CD4-positive, alpha-beta T cell (primary cell): ENCODE measurements at regions not wholly inside any gene's neighbourhood (a gene's known extent, or its start where the extent isn't known, plus 50 kb on each side); places are given as distances from the start of the nearest gene placed in this dataset.

Experiments used
- ATAC-seq: fragments of 200-7000 bp; cut with Tn5 transposase; one replicate; pipeline ENCODE4 v1.10.0; 2022; ENCODE audit warnings: mild to moderate bottlenecking; ENCODE audit not compliant: poor library complexity
- CTCF ChIA-PET: fragments of 350-600 bp; sonication (Branson Sonifier 250); formaldehyde crosslinking; loops from one replicate; lab custom pipeline; 2021; ENCODE audit warnings: antibody characterized with exemption, inconsistent platforms; lab: Charles Lee
- POLR2A ChIA-PET: fragments of 350-600 bp; sonication (Branson Sonifier 250); formaldehyde crosslinking; loops from one replicate; lab custom pipeline; 2021; ENCODE audit warnings: antibody characterized with exemption, inconsistent platforms; lab: Charles Lee
- DNase-seq, 14 experiments: peaks; one replicate each; pipeline ENCODE4 v3.0.0-alpha.2; 2013 to 2020; ENCODE audit warnings: mixed read lengths in 2 of 14
- H3K27ac ChIP-seq, 2 donors: one replicate each; pipeline versions ENCODE4 v1.5.1 to v1.7.0; 2013; ENCODE audit warnings: low read length in 2 of 2, low read depth in 1 of 2, mild to moderate bottlenecking in 1 of 2
- H3K27me3 ChIP-seq, 2 experiments: 1 replicate in 1 of 2; 2 replicates in 1 of 2; pipeline versions ENCODE4 v1.6.1 to v1.7.0; 2013; ENCODE audit warnings: low read length in 2 of 2, control low read depth in 1 of 2, mild to moderate bottlenecking in 1 of 2, moderate library complexity in 1 of 2; ENCODE audit not compliant: insufficient read depth in 2 of 2, control insufficient read depth in 1 of 2
- H3K36me3 ChIP-seq: one replicate; pipeline ENCODE4 v1.6.1; 2013; ENCODE audit warnings: low read length, control low read depth; ENCODE audit not compliant: insufficient read depth
- H3K4me1 ChIP-seq: one replicate; pipeline ENCODE4 v1.6.1; 2013; ENCODE audit warnings: low read length, control low read depth; ENCODE audit not compliant: insufficient read depth
- H3K4me3 ChIP-seq: one replicate; pipeline ENCODE4 v1.5.1; 2013; ENCODE audit warnings: mild to moderate bottlenecking, low read length, moderate library complexity
- H3K9me3 ChIP-seq, 2 experiments: 1 replicate in 1 of 2; 2 replicates in 1 of 2; pipeline versions ENCODE4 v1.6.1 to v1.7.0; 2013; ENCODE audit warnings: low read length in 2 of 2, mild to moderate bottlenecking in 2 of 2, control low read depth in 1 of 2, moderate library complexity in 1 of 2; ENCODE audit not compliant: control insufficient read depth in 1 of 2, insufficient read depth in 1 of 2
- H3K27ac Mint-ChIP-seq: one replicate; pipeline ENCODE4 v1.8.0; 2020; ENCODE audit warnings: mixed read lengths
- H3K27me3 Mint-ChIP-seq: one replicate; pipeline ENCODE4 v1.8.0; 2021; ENCODE audit warnings: mixed read lengths
- H3K36me3 Mint-ChIP-seq: one replicate; pipeline ENCODE4 v1.8.0; 2021; ENCODE audit warnings: low read depth, mixed read lengths
- H3K4me1 Mint-ChIP-seq: one replicate; pipeline ENCODE4 v1.8.0; 2021; ENCODE audit warnings: low read depth, mixed read lengths
- H3K4me3 Mint-ChIP-seq: one replicate; pipeline ENCODE4 v1.8.0; 2020; ENCODE audit warnings: mild to moderate bottlenecking, mixed read lengths
- H3K9me3 Mint-ChIP-seq: one replicate; pipeline ENCODE4 v1.8.0; 2020; ENCODE audit warnings: mixed read lengths
- CTCF ChIP-seq: fragments of 200-600 bp; IDR thresholded peaks from one replicate; pipeline ENCODE4 v1.8.0; 2022; ENCODE audit warnings: antibody characterized with exemption, mild to moderate bottlenecking
- intact Hi-C, 2 experiments: fragments of 100-400 bp; cut with DNase I in 1 of 2; cut with micrococcal nuclease in 1 of 2; formaldehyde crosslinking; loops; one replicate each; pipeline versions ENCODE4 v1.15.1 to v1.9.0; 2023 to 2025; cut with DNase I, micrococcal nuclease

GRCh38 chr3:105987809-105988208, 119.0 kb upstream of the CBLB start:
- peaks cover 15% of the 10 kb centered on the region for H3K9me3 Mint-ChIP-seq
- peaks cover 40% of the 10 kb centered on the region for H3K4me1 Mint-ChIP-seq
- DNase-seq: peak in 1 of 14 experiments; percentile 39
- no peaks in the 10 kb centered on the region for H3K36me3 ChIP-seq
- H3K4me3 ChIP-seq: no peak overlapping the region
- H3K9me3 ChIP-seq: peaks cover 0 to 4% of the 10 kb centered on the region in 2 experiments
- H3K36me3 Mint-ChIP-seq: peaks cover 11% of the 10 kb centered on the region
- H3K4me3 Mint-ChIP-seq: peak overlapping the region; percentile 59
- no peak for TF ChIP-seq CTCF
- H3K27ac ChIP-seq: no peak overlapping the region
- peak overlapping the region; percentile 18 for H3K27ac Mint-ChIP-seq
- intact Hi-C loops: no loop called here
- no peaks in the 10 kb centered on the region for H3K27me3 Mint-ChIP-seq
- ChIA-PET POLR2A (interaction anchor here (0.7 kb wide), 1 partner anchor 118 kb away, joined by 3 read pairs; no protein-coding TSS in a partner anchor), CTCF (interaction anchor here (1.1 kb wide), 1 partner anchor 8 kb away, joined by 3 read pairs; no protein-coding TSS in a partner anchor)
- H3K4me1 ChIP-seq: no peaks in the 10 kb centered on the region
- ATAC-seq: no peak
- no peaks in the 10 kb centered on the region for H3K27me3 ChIP-seq

GRCh38 chr3:105988540-105989212, 119.9 kb upstream of the CBLB start:
- POLR2A ChIA-PET: no interaction called here
- H3K4me3 ChIP-seq: no peak overlapping the region
- no peaks in the 10 kb centered on the region for H3K27me3 ChIP-seq
- Mint-ChIP-seq H3K9me3 (peaks cover 18% of the 10 kb centered on the region), H3K4me1 (peaks cover 40% of the 10 kb centered on the region), H3K4me3 (peak overlapping the region; percentile 59), H3K27me3 (no peaks in the 10 kb centered on the region), H3K36me3 (peaks cover 11% of the 10 kb centered on the region), H3K27ac (no peak overlapping the region)
- CTCF ChIA-PET: interaction anchor here (1.1 kb wide), 1 partner anchor 9 kb away, joined by 3 read pairs; no protein-coding TSS in a partner anchor
- ATAC-seq (no peak), DNase-seq (no peak)
- TF ChIP-seq CTCF: no peak
- H3K9me3 ChIP-seq: peaks cover 0 to 4% of the 10 kb centered on the region in 2 experiments
- intact Hi-C loops: no loop called here
- no peak overlapping the region for H3K27ac ChIP-seq
- H3K4me1 ChIP-seq: no peaks in the 10 kb centered on the region
- H3K36me3 ChIP-seq: no peaks in the 10 kb centered on the region

- Histone ChIP-seq H3K36me3 (no peaks in the 10 kb centered on the region), H3K27ac (no peak overlapping the region), H3K4me1 (no peaks in the 10 kb centered on the region), H3K27me3 (no peaks in the 10 kb centered on the region), H3K4me3 (no peak overlapping the region), H3K9me3 (peaks cover 8 to 11% of the 10 kb centered on the region in 2 experiments)
- Mint-ChIP-seq H3K27me3 (no peaks in the 10 kb centered on the region), H3K36me3 (peaks cover 20% of the 10 kb centered on the region), H3K4me1 (no peaks in the 10 kb centered on the region), H3K9me3 (peaks cover 25% of the 10 kb centered on the region), H3K4me3 (no peak overlapping the region), H3K27ac (no peak overlapping the region)
- TF ChIP-seq CTCF: no peak
- no peak for DNase-seq
- intact Hi-C loops: no loop called here
- POLR2A ChIA-PET: no interaction called here
- CTCF ChIA-PET: no interaction called here
- no peak for ATAC-seq
These were observed 128.0 kb upstream of the CBLB start for GRCh38 chr3:105996781-105997180.
